T-helper 17 cell (primary cell): ENCODE measurements at regions not wholly inside any gene's neighbourhood (a gene's known extent, or its start where the extent isn't known, plus 50 kb on each side); places are given as distances from the start of the nearest gene placed in this dataset.

Experiments
- ATAC-seq: fragments of 150-1000 bp; cut with Tn5 transposase; 2 replicates; pipeline ENCODE4 v1.10.0; 2021; ENCODE audit warnings: mild to moderate bottlenecking, moderate library complexity
- DNase-seq, 3 donors: peaks; one replicate each; pipeline versions ENCODE4 v3.0.0 to v3.0.0-alpha.2; 2020 to 2021
- H3K9me3 ChIP-seq: one replicate; pipeline ENCODE4 v1.7.0; 2013; ENCODE audit warnings: low read length, mild to moderate bottlenecking; ENCODE audit not compliant: control insufficient read depth, poor library complexity, severe bottlenecking
- H3K27ac Mint-ChIP-seq: one replicate; pipeline ENCODE4 v1.8.0; 2022; ENCODE audit warnings: mild to moderate bottlenecking, moderate library complexity, mixed read lengths
- H3K27me3 Mint-ChIP-seq: one replicate; pipeline ENCODE4 v1.8.0; 2022; ENCODE audit warnings: mixed read lengths
- H3K36me3 Mint-ChIP-seq: one replicate; pipeline ENCODE4 v1.8.0; 2022; ENCODE audit warnings: low read depth, mixed read lengths
- H3K4me1 Mint-ChIP-seq: one replicate; pipeline ENCODE4 v1.8.0; 2022; ENCODE audit warnings: mild to moderate bottlenecking, mixed read lengths
- H3K4me3 Mint-ChIP-seq: one replicate; pipeline ENCODE4 v1.8.0; 2022; ENCODE audit warnings: mild to moderate bottlenecking, moderate library complexity, mixed read lengths

DNA sequence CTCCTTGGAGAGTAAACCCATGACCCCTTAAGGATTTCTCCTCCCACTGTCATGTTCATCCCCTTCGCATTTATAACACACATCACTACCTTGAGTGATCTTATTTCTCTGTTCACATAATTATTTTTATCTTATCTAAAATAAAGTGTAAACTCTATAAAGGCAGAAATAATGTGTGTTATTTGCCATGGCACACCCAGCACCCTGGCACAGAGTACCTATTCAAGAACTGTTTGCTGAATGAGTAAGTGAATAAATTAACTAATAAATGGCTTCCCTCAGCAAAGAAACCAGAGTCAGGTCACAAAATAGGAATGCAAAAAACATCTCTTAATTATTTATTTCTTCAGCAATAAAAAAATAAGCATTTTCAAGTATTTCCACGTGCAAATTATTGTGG lies 330.3 kb upstream of the GHITM start:
- no peaks in the 10 kb centered on the region for H3K27me3 Mint-ChIP-seq
- H3K4me1 Mint-ChIP-seq = no peaks in the 10 kb centered on the region
- H3K9me3 ChIP-seq = no peaks in the 10 kb centered on the region
- no peaks in the 10 kb centered on the region for H3K36me3 Mint-ChIP-seq
- ATAC-seq (no peak), DNase-seq (no peak)
- no peak overlapping the region for H3K4me3 Mint-ChIP-seq
- no peak overlapping the region for H3K27ac Mint-ChIP-seq

- Mint-ChIP-seq H3K27ac (no peak overlapping the region), H3K36me3 (no peaks in the 10 kb centered on the region), H3K4me3 (no peak overlapping the region), H3K4me1 (no peaks in the 10 kb centered on the region), H3K27me3 (no peaks in the 10 kb centered on the region)
- no peaks in the 10 kb centered on the region for H3K9me3 ChIP-seq
- ATAC-seq (no peak), DNase-seq (no peak)
Observed at GRCh38 chr10:83816942-83817341, 322.4 kb upstream of the GHITM start.

GRCh38 chr10:83817797-83818196 lies 321.5 kb upstream of the GHITM start:
- H3K9me3 ChIP-seq = no peaks in the 10 kb centered on the region
- DNase-seq (no peak), ATAC-seq (no peak)
- no peak overlapping the region for H3K4me3 Mint-ChIP-seq
- H3K4me1 Mint-ChIP-seq = no peaks in the 10 kb centered on the region
- H3K27ac Mint-ChIP-seq = no peak overlapping the region
- H3K36me3 Mint-ChIP-seq = no peaks in the 10 kb centered on the region
- no peaks in the 10 kb centered on the region for H3K27me3 Mint-ChIP-seq

GRCh38 chr10:83819609-83820008 lies 319.7 kb upstream of the GHITM start:
- Mint-ChIP-seq H3K27ac (no peak overlapping the region), H3K27me3 (no peaks in the 10 kb centered on the region), H3K36me3 (no peaks in the 10 kb centered on the region), H3K4me3 (no peak overlapping the region), H3K4me1 (no peaks in the 10 kb centered on the region)
- DNase-seq (no peak), ATAC-seq (no peak)
- H3K9me3 ChIP-seq = no peaks in the 10 kb centered on the region

GRCh38 chr10:83820033-83820432 lies 319.3 kb upstream of the GHITM start:
- H3K9me3 ChIP-seq = no peaks in the 10 kb centered on the region
- no peaks in the 10 kb centered on the region for H3K36me3 Mint-ChIP-seq
- no peak overlapping the region for H3K4me3 Mint-ChIP-seq
- ATAC-seq (no peak), DNase-seq (no peak)
- H3K27ac Mint-ChIP-seq = no peak overlapping the region
- no peaks in the 10 kb centered on the region for H3K4me1 Mint-ChIP-seq
- H3K27me3 Mint-ChIP-seq = no peaks in the 10 kb centered on the region

DNA sequence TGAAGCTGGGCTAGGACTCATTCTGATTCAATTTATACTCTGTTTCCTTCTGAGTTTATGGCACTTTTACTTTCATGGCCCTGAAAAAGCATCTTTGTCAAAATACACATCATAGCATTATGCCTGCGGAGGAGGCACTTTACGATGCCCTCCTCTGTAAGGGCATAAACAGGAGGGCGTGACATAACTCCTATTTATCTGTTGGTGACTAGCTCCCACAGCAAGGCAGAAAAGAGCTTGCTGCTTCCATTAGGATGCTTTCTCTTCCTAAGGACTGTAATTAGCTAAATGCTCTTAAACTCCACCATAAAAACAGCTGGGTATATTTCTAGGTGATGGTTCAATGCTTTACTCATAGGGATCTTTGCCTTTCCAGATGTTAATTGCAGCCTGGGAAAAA lies 315.2 kb upstream of the GHITM start:
- Mint-ChIP-seq H3K27ac (no peak overlapping the region), H3K4me3 (no peak overlapping the region), H3K36me3 (no peaks in the 10 kb centered on the region), H3K4me1 (no peaks in the 10 kb centered on the region), H3K27me3 (no peaks in the 10 kb centered on the region)
- no peaks in the 10 kb centered on the region for H3K9me3 ChIP-seq
- ATAC-seq (no peak), DNase-seq (no peak)

- ATAC-seq (no peak), DNase-seq (no peak)
- H3K36me3 Mint-ChIP-seq = peaks cover 2% of the 10 kb centered on the region
- no peak overlapping the region for H3K4me3 Mint-ChIP-seq
- no peak overlapping the region for H3K27ac Mint-ChIP-seq
- H3K9me3 ChIP-seq = no peaks in the 10 kb centered on the region
- H3K4me1 Mint-ChIP-seq = no peaks in the 10 kb centered on the region
- H3K27me3 Mint-ChIP-seq = peaks cover 4% of the 10 kb centered on the region
Observed at GRCh38 chr10:83834096-83834495, 305.2 kb upstream of the GHITM start.

DNA sequence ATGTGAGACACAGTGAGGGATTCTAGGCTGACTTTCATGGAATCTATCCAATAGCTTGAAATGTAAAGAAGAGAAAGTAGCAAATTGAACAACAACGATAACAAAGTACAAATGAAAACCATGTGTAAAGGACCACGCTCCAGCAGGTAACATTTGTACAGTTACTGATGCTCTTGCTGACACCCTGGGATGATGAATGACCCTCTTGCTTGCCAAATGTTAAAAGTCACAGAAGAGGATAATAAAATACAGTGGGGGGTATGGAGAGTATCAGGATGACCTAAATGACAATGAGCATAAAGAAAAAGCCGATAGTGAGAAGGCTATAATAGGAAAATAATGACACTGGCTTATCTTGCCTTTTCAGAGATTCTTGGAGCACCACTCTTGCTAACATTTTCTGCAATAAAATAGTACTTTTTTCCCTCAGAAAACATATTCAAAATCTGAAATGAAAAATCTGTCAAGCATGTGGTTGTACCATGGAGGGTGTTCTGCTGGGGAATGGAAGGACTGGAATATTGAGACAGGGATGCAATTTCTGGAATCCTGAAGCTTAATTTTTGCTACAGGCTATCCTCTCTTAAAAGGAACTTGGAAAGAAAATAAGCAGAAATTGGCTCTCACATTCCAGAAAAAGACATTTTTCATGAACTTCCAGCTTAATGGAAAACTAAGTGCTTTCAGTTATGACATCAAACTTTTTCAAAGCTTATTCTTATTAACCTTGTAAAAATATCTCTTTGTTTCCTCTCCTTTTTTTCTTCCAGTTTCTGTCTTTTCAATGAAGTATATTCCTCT lies 303.2 kb upstream of the GHITM start:
- Mint-ChIP-seq H3K27ac (no peak overlapping the region), H3K36me3 (no peaks in the 10 kb centered on the region), H3K4me3 (no peak overlapping the region), H3K27me3 (no peaks in the 10 kb centered on the region), H3K4me1 (no peaks in the 10 kb centered on the region)
- ATAC-seq (no peak), DNase-seq (no peak)
- H3K9me3 ChIP-seq = no peaks in the 10 kb centered on the region

GRCh38 chr10:83848677-83849076 lies 290.6 kb upstream of the GHITM start:
- DNase-seq (no peak), ATAC-seq (no peak)
- no peaks in the 10 kb centered on the region for H3K27me3 Mint-ChIP-seq
- no peaks in the 10 kb centered on the region for H3K9me3 ChIP-seq
- no peak overlapping the region for H3K4me3 Mint-ChIP-seq
- no peaks in the 10 kb centered on the region for H3K4me1 Mint-ChIP-seq
- no peak overlapping the region for H3K27ac Mint-ChIP-seq
- H3K36me3 Mint-ChIP-seq = no peaks in the 10 kb centered on the region

GRCh38 chr10:83849150-83849549 lies 290.2 kb upstream of the GHITM start:
- no peaks in the 10 kb centered on the region for H3K9me3 ChIP-seq
- Mint-ChIP-seq H3K4me1 (no peaks in the 10 kb centered on the region), H3K4me3 (no peak overlapping the region), H3K27ac (no peak overlapping the region), H3K27me3 (no peaks in the 10 kb centered on the region), H3K36me3 (no peaks in the 10 kb centered on the region)
- no peak for DNase-seq
- ATAC-seq = no peak

DNA sequence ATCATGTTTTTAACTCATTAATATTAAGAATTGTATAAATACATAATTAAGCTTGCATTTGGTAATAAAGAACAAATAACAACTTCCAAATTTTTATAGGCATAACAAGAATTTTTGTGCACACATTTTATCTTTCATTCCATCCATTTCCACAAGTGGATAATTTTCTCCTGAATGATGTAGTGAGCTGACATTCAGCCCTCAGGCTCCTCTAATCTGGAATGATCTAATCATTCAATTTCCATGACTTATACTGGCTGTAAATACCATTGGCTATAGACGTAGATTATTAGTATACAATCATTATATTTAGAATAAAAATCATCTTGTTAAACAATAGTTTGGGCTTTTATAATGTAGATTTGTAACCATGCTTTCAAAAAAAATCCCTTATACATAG lies 287.2 kb upstream of the GHITM start:
- Mint-ChIP-seq H3K4me1 (no peaks in the 10 kb centered on the region), H3K27me3 (no peaks in the 10 kb centered on the region), H3K36me3 (no peaks in the 10 kb centered on the region), H3K4me3 (no peak overlapping the region), H3K27ac (no peak overlapping the region)
- no peak for DNase-seq
- H3K9me3 ChIP-seq = no peaks in the 10 kb centered on the region
- no peak for ATAC-seq

DNA sequence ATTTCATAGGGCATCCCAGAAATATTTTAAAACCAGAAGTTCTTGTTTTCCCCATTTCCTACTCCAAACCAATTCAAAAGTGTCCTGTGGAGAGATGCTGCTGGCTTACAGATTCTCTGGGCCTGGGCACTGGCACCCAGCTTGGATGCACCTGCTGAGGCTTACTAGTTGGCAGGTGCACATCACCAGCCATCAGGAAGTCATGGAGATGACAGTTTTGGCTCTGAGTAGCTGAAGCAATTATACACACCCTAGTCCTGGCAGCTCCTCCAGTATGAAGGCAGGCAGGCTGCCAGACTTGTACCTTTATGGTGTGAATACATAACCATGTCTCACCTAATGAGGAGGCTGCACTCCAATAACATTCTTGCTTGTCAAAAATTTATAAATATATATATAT lies 276.6 kb upstream of the GHITM start:
- no peak for ATAC-seq
- Mint-ChIP-seq H3K4me1 (no peaks in the 10 kb centered on the region), H3K27ac (no peak overlapping the region), H3K36me3 (no peaks in the 10 kb centered on the region), H3K27me3 (peaks cover 7% of the 10 kb centered on the region), H3K4me3 (no peak overlapping the region)
- H3K9me3 ChIP-seq = no peaks in the 10 kb centered on the region
- no peak for DNase-seq

DNA sequence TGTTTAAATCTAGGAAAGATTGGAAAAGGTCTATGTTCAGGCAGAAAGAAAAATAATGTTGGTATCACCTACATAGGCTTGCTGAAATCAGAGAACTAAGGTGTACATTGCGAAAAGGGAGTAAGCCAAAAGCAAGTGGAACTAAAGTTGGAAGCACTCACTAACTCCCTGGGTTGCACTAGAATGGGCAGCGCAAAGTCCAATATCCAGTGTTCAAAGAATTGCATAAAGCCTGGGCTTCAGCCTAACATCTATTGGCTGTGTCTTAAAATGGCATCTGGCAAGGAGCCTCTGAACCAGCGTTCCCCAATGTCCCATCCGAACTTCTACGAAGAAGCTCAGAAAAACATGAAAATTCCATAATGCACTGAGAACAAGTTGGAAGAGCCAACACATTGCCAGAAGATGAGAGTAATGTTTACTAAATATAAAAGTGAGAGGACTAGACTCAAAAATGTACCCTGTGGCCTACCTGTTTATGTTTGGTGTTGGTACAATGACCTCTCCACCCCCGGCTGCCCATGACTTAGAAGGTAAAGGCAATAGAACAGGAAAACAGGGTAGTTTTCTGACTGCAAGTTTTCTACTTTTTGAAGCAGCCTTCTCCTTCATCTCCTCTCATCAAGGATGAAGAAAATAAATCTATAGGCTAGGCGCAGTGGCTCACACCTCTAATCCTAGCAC lies 275.9 kb upstream of the GHITM start:
- DNase-seq (no peak), ATAC-seq (no peak)
- H3K9me3 ChIP-seq = no peaks in the 10 kb centered on the region
- no peak overlapping the region for H3K4me3 Mint-ChIP-seq
- no peaks in the 10 kb centered on the region for H3K4me1 Mint-ChIP-seq
- peak overlapping the region; percentile 24 for H3K27ac Mint-ChIP-seq
- no peaks in the 10 kb centered on the region for H3K36me3 Mint-ChIP-seq
- peaks cover 7% of the 10 kb centered on the region for H3K27me3 Mint-ChIP-seq

- DNase-seq = no peak
- Mint-ChIP-seq H3K27me3 (peaks cover 4% of the 10 kb centered on the region), H3K36me3 (no peaks in the 10 kb centered on the region), H3K27ac (no peak overlapping the region), H3K4me3 (no peak overlapping the region), H3K4me1 (no peaks in the 10 kb centered on the region)
- H3K9me3 ChIP-seq = no peaks in the 10 kb centered on the region
- no peak for ATAC-seq
Observed at GRCh38 chr10:83869898-83870297, 269.4 kb upstream of the GHITM start.
